SK-N-SH (cell line): ENCODE measurements at regions not wholly inside any gene's neighbourhood (a gene's known extent, or its start where the extent isn't known, plus 50 kb on each side); places are given as distances from the start of the nearest gene placed in this dataset.

Source experiments
- CTCF ChIA-PET: fragments of 300-600, 350-600 bp; formaldehyde crosslinking; extraction: SDS; loops from one replicate; lab custom pipeline; 2021; lab: Yijun Ruan, JAX
- POLR2A ChIA-PET: fragments of 350-600 bp; sonication (Branson Sonifier 250); formaldehyde crosslinking; extraction: SDS; loops from one replicate; lab custom pipeline; 2020; ENCODE audit warnings: antibody characterized with exemption, inconsistent platforms; lab: Yijun Ruan, JAX
- DNase-seq: peaks from one replicate; pipeline ENCODE4 v3.0.0; 2012
- H2AFZ ChIP-seq: fragments of 200-600 bp; sonication (generic); 2 replicates; pipeline ENCODE4 v1.8.1; 2016; ENCODE audit warnings: antibody characterized with exemption, mild to moderate bottlenecking, low read depth
- H3F3A ChIP-seq: fragments of 200-600 bp; sonication (generic); replicated peaks from 2 replicates; pipeline ENCODE3; 2016; ENCODE audit warnings: antibody characterized with exemption, mild to moderate bottlenecking; ENCODE audit not compliant: insufficient read depth
- H3K27ac ChIP-seq, 2 experiments: fragments of 200-500 bp in 1 of 2; fragments of 200-600 bp in 1 of 2; sonication (Bioruptor generic) in 1 of 2; sonication (generic), shearing (Covaris generic) in 1 of 2; 2 replicates each; pipeline versions ENCODE4 v1.5.1 to v1.6.1; 2014 to 2016; ENCODE audit warnings: low read depth in 2 of 2, inconsistent platforms in 1 of 2, low read length in 1 of 2, mild to moderate bottlenecking in 1 of 2, mixed read lengths in 1 of 2
- H3K27me3 ChIP-seq: fragments of 200-600 bp; sonication (generic), shearing (Covaris generic); 2 replicates; pipeline ENCODE4 v1.6.1; 2016; ENCODE audit warnings: mixed run types; ENCODE audit not compliant: insufficient read depth
- H3K36me3 ChIP-seq, 2 experiments: fragments of 200-500 bp in 1 of 2; fragments of 200-600 bp in 1 of 2; sonication (Bioruptor generic) in 1 of 2; sonication (generic) in 1 of 2; replicated peaks in 1 of 2; 2 replicates each; pipeline versions ENCODE3 to v1.5.1; 2014 to 2016; ENCODE audit warnings: low read length in 1 of 2, mild to moderate bottlenecking in 1 of 2; ENCODE audit not compliant: insufficient read depth in 2 of 2, control insufficient read depth in 1 of 2
- H3K4me1 ChIP-seq, 2 experiments: fragments of 200-500 bp in 1 of 2; fragments of 200-600 bp in 1 of 2; sonication (Bioruptor generic) in 1 of 2; sonication (generic), shearing (Covaris generic) in 1 of 2; 2 replicates each; pipeline versions ENCODE4 v1.5.1 to v1.6.1; 2014 to 2016; ENCODE audit warnings: low read depth in 1 of 2, low read length in 1 of 2, mixed run types in 1 of 2; ENCODE audit not compliant: insufficient read depth in 2 of 2, control insufficient read depth in 1 of 2
- H3K4me2 ChIP-seq: fragments of 200-600 bp; sonication (generic), shearing (Covaris generic); 2 replicates; pipeline ENCODE4 v1.6.1; 2017; ENCODE audit warnings: mixed run types
- H3K4me3 ChIP-seq, 2 experiments: fragments of 200-500 bp in 1 of 2; fragments of 200-600 bp in 1 of 2; sonication (Bioruptor generic) in 1 of 2; sonication (generic), shearing (Covaris generic) in 1 of 2; 2 replicates each; pipeline versions ENCODE4 v1.5.1 to v1.8.1; 2014 to 2016; ENCODE audit warnings: low read depth in 2 of 2, inconsistent platforms in 1 of 2, low read length in 1 of 2, mild to moderate bottlenecking in 1 of 2, mixed read lengths in 1 of 2, moderate library complexity in 1 of 2
- H3K79me2 ChIP-seq: fragments of 200-600 bp; sonication (generic); 2 replicates; pipeline ENCODE4 v1.8.1; 2017; ENCODE audit warnings: mild to moderate bottlenecking; ENCODE audit not compliant: insufficient read depth
- H3K9ac ChIP-seq: fragments of 200-600 bp; sonication (generic); 2 replicates; pipeline ENCODE4 v1.6.1; 2017; ENCODE audit warnings: mixed run types
- H3K9me2 ChIP-seq: fragments of 200-600 bp; sonication (generic); 2 replicates; pipeline ENCODE4 v1.6.1; 2017; ENCODE audit warnings: mixed run types
- H3K9me3 ChIP-seq: fragments of 200-600 bp; sonication (generic); 2 replicates; pipeline ENCODE4 v1.6.1; 2017; ENCODE audit warnings: mixed run types, mild to moderate bottlenecking, moderate library complexity
- H4K20me1 ChIP-seq: fragments of 200-600 bp; sonication (generic); 2 replicates; pipeline ENCODE4 v1.6.1; 2017; ENCODE audit warnings: mild to moderate bottlenecking, mixed run types; ENCODE audit not compliant: insufficient read depth
- ELF1 ChIP-seq: IDR thresholded peaks from 2 replicates; pipeline ENCODE4 v1.4.0; 2012
- EP300 ChIP-seq, 2 experiments: IDR thresholded peaks; 2 replicates each; pipeline versions ENCODE4 v1.4.0 to v1.6.1; 2012; ENCODE audit warnings: borderline replicate concordance in 1 of 2, low read depth in 1 of 2, low read length in 1 of 2
- FOSL2 ChIP-seq: IDR thresholded peaks from 2 replicates; pipeline ENCODE4 v1.4.0; 2012; ENCODE audit warnings: low read depth, mild to moderate bottlenecking, moderate library complexity, borderline replicate concordance
- MEF2A ChIP-seq: IDR thresholded peaks from 2 replicates; pipeline ENCODE4 v1.4.0; 2012; ENCODE audit warnings: low read depth, borderline replicate concordance
- NFIC ChIP-seq: IDR thresholded peaks from 2 replicates; pipeline ENCODE4 v1.4.0; 2012; ENCODE audit warnings: borderline replicate concordance
- RAD21 ChIP-seq: IDR thresholded peaks from 2 replicates; pipeline ENCODE4 v1.6.1; 2012; ENCODE audit warnings: mild to moderate bottlenecking, low read length
- RXRA ChIP-seq: IDR thresholded peaks from 2 replicates; pipeline ENCODE4 v1.4.0; 2012; ENCODE audit warnings: low read depth, mild to moderate bottlenecking, borderline replicate concordance
- SMC3 ChIP-seq: IDR thresholded peaks from 2 replicates; pipeline ENCODE4 v1.6.1; 2012; ENCODE audit warnings: low read depth, low read length, improper control_type of control experiment
- TAF1 ChIP-seq: IDR thresholded peaks from 2 replicates; pipeline ENCODE4 v1.6.1; 2012; ENCODE audit warnings: low read depth, mild to moderate bottlenecking, low read length, moderate library complexity, borderline replicate concordance
- TCF12 ChIP-seq: IDR thresholded peaks from 2 replicates; pipeline ENCODE4 v1.4.0; 2012
- WGBS: methylation state at CpG from one replicate; pipeline ENCODE4 v1.1.6; 2017; ENCODE audit warnings: low lambda C conversion rate; 5-methylcytosine and 5-hydroxymethylcytosine counted together
- TF ChIP-seq, protein P1 (sequence below): fragments of 150-350 bp; IDR thresholded peaks from 2 replicates; pipeline ENCODE4 v1.6.1; 2016; ENCODE audit warnings: mild to moderate bottlenecking, low read depth, low read length
- TF ChIP-seq, protein P2 (sequence below): IDR thresholded peaks from 2 replicates; pipeline ENCODE4 v1.4.0; 2012; ENCODE audit warnings: low read depth, borderline replicate concordance

DNA sequence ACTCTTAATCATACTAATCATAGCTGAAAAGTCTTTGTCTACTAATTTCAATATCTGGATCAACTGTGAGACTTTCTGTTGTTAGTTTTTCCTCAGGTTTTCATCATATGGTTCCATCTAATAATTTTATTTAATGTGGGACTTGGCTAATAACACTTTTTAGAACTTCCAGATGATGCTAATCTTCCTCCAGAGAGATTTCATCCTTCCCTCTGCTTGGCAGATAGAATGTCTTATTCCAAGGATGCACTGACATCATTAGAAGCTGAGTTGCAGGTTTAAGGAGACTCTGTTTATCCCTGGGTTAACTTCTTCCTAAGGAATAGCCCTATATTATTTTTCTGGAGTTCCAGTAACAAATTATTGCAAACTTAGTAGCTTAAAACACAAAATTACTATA, 325.6 kb downstream of the COG6 start:
- CTCF ChIA-PET = interaction anchor here (0.7 to 0.9 kb wide), 2 partner anchors 14 to 273 kb away, joined by 3 read pairs; no protein-coding TSS in a partner anchor
- TF ChIP-seq MEF2A = no peak
- TF ChIP-seq, protein P1, sequence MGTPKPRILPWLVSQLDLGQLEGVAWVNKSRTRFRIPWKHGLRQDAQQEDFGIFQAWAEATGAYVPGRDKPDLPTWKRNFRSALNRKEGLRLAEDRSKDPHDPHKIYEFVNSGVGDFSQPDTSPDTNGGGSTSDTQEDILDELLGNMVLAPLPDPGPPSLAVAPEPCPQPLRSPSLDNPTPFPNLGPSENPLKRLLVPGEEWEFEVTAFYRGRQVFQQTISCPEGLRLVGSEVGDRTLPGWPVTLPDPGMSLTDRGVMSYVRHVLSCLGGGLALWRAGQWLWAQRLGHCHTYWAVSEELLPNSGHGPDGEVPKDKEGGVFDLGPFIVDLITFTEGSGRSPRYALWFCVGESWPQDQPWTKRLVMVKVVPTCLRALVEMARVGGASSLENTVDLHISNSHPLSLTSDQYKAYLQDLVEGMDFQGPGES = no peak
- TF ChIP-seq TCF12 = no peak
- no peak for TF ChIP-seq FOSL2
- TF ChIP-seq RAD21 = no peak
- no peak for TF ChIP-seq NFIC
- TF ChIP-seq EP300 (IDR thresholded peaks at IDR 0.05; ENCODE audit: borderline replicate concordance in 1 of 2, low read depth in 1 of 2, low read length in 1 of 2) = no peak
- TF ChIP-seq ELF1 = no peak
- no peak for TF ChIP-seq RXRA
- TF ChIP-seq, protein P2, sequence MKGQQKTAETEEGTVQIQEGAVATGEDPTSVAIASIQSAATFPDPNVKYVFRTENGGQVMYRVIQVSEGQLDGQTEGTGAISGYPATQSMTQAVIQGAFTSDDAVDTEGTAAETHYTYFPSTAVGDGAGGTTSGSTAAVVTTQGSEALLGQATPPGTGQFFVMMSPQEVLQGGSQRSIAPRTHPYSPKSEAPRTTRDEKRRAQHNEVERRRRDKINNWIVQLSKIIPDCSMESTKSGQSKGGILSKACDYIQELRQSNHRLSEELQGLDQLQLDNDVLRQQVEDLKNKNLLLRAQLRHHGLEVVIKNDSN = no peak
- no peak for TF ChIP-seq SMC3
- no peak overlapping the region for H2AFZ ChIP-seq

DNA sequence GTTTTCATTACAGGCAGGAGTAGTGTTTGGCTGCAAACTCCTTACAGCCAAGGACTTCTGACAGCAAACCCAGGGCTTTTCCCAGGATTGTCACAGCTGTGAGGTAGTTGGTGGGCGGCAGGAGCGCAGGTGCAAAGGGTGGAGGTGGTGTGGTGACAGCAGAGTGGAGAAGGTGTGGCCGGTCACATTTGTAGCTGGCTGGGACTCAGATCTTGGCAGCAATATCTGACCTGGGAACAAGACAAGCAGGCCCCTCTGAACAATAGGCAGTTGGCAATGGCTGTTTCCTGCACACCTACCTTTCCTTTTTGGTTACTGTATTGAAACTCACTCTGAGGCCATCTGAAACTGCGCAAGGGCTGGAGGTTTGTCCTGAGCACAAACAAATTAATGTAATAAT, 327.3 kb downstream of the COG6 start:
- ChIA-PET POLR2A (no interaction called here), CTCF (no interaction called here)
- no peaks in the 10 kb centered on the region for H3K79me2 ChIP-seq
- TF ChIP-seq NFIC (no peak), TAF1 (no peak)
- H3K27me3 ChIP-seq = no peaks in the 10 kb centered on the region
- no peaks in the 10 kb centered on the region for H3K4me1 ChIP-seq
- no peak overlapping the region for H3K4me3 ChIP-seq
- no peak overlapping the region for H3K27ac ChIP-seq
- H3F3A ChIP-seq = no peaks in the 10 kb centered on the region
- H3K36me3 ChIP-seq = no peaks in the 10 kb centered on the region
- H3K9me2 ChIP-seq = no peaks in the 10 kb centered on the region
- no peak for DNase-seq
- H3K9ac ChIP-seq = no peak overlapping the region
- H4K20me1 ChIP-seq = no peaks in the 10 kb centered on the region
- no peak overlapping the region for H2AFZ ChIP-seq
- WGBS = 68% methylated on average over 4 of the region's 4 CpGs
- H3K4me2 ChIP-seq = no peak overlapping the region
- H3K9me3 ChIP-seq = no peaks in the 10 kb centered on the region

More for the DNA sequence above, 325.6 kb downstream of the COG6 start:
- Histone ChIP-seq H3K79me2 (no peaks in the 10 kb centered on the region), H3K27me3 (no peaks in the 10 kb centered on the region), H3F3A (no peaks in the 10 kb centered on the region), H3K4me3 (no peak overlapping the region), H3K9me2 (no peaks in the 10 kb centered on the region), H3K27ac (no peak overlapping the region), H3K4me1 (no peaks in the 10 kb centered on the region; a peak in 1 of 4 replicates), H4K20me1 (no peaks in the 10 kb centered on the region), H3K9me3 (no peaks in the 10 kb centered on the region), H3K36me3 (no peaks in the 10 kb centered on the region), H3K4me2 (no peak overlapping the region), H3K9ac (no peak overlapping the region)
- POLR2A ChIA-PET = no interaction called here
- DNase-seq = no peak
